Large intestine (tissue), 3 donors: ENCODE measurements at regions not wholly inside any gene's neighbourhood (a gene's known extent, or its start where the extent isn't known, plus 50 kb on each side); places are given as distances from the start of the nearest gene placed in this dataset.

Experiments used
- DNase-seq, 2 donors: peaks; one replicate each; pipeline versions ENCODE4 v3.0.0 to v3.0.0-alpha.2; 2013
- H3K27ac ChIP-seq: one replicate; pipeline ENCODE4 v1.5.1; 2013; ENCODE audit warnings: low read length
- H3K27me3 ChIP-seq: 2 replicates; pipeline ENCODE4 v1.6.1; 2013; ENCODE audit warnings: low read length; ENCODE audit not compliant: control insufficient read depth, insufficient read depth
- H3K36me3 ChIP-seq: 2 replicates; pipeline ENCODE4 v1.6.1; 2013; ENCODE audit warnings: low read length; ENCODE audit not compliant: control insufficient read depth, insufficient read depth
- H3K4me1 ChIP-seq: one replicate; pipeline ENCODE4 v1.6.1; 2013; ENCODE audit warnings: low read length; ENCODE audit not compliant: control insufficient read depth, insufficient read depth
- H3K4me3 ChIP-seq: one replicate; pipeline ENCODE4 v1.5.1; 2013; ENCODE audit warnings: low read length
- H3K9me3 ChIP-seq: one replicate; pipeline ENCODE4 v1.6.1; 2013; ENCODE audit warnings: mild to moderate bottlenecking, low read depth, low read length, moderate library complexity; ENCODE audit not compliant: control insufficient read depth
- WGBS: methylation state at CpG from one replicate; pipeline ENCODE4 v1.1.5; 2013; ENCODE audit warnings: low lambda C conversion rate; ENCODE audit not compliant: insufficient coverage; 5-methylcytosine and 5-hydroxymethylcytosine counted together

DNA sequence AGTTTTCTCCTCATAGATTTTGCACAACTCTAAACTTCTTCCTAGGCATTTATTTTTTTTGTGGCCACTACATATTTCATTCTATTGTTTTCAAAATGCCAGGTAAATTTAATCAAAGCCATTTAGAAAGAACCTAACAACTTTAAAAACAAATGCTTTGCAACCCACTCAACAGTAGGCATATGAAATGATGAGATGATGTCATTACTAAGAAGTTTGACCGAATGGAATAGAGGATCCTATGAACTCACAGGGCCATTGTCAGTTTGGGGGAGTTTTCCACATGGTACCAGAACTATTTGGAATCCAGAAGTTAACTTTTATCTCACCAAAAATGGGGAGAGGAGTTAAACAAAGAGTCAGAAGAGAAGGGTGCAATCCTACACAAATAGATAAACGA is 100.7 kb upstream of the INHBA start:
- no peaks in the 10 kb centered on the region for H3K36me3 ChIP-seq
- peaks cover 3% of the 10 kb centered on the region for H3K9me3 ChIP-seq
- no peaks in the 10 kb centered on the region for H3K4me1 ChIP-seq
- H3K27me3 ChIP-seq = no peaks in the 10 kb centered on the region
- H3K4me3 ChIP-seq = no peak overlapping the region
- WGBS = no CpG with 5 or more reads among the region's 2 CpGs
- no peak for DNase-seq
- H3K27ac ChIP-seq = no peak overlapping the region

GRCh38 chr7:41796331-41796730 is 93.4 kb upstream of the INHBA start:
- H3K27ac ChIP-seq = no peak overlapping the region
- no peak overlapping the region for H3K4me3 ChIP-seq
- no peaks in the 10 kb centered on the region for H3K27me3 ChIP-seq
- no peaks in the 10 kb centered on the region for H3K9me3 ChIP-seq
- H3K36me3 ChIP-seq = no peaks in the 10 kb centered on the region
- no peaks in the 10 kb centered on the region for H3K4me1 ChIP-seq
- no peak for DNase-seq

DNA sequence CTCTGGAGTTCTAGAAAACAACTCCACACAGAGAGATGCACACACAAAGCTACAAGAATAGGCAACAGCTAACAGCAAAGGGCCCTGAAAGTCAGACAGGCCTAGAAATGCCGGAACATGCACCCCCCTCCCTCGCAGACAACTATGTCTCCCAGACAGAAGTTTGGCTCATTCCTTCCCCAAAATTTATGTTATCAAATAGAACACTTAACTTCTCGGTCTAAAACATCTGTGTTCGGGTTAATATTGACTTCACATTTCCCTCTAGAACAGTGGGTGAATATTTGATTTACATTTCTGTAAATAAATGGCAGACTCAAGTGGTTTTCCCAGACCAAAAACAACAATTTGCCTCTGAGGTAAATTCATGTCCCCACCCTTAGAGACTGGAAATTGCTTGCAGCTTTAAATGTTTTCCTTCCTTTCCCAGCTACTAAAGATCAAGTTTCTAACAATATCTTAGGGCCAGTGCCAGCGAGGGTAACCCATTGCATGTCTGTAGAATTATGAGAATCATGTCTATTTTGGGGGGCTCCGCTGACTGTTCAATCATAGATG is 92.5 kb upstream of the INHBA start:
- DNase-seq = no peak
- no peak overlapping the region for H3K27ac ChIP-seq
- no peaks in the 10 kb centered on the region for H3K9me3 ChIP-seq
- no peak overlapping the region for H3K4me3 ChIP-seq
- no CpG with 5 or more reads among the region's 6 CpGs for WGBS
- H3K36me3 ChIP-seq = no peaks in the 10 kb centered on the region
- no peaks in the 10 kb centered on the region for H3K4me1 ChIP-seq
- H3K27me3 ChIP-seq = no peaks in the 10 kb centered on the region

DNA sequence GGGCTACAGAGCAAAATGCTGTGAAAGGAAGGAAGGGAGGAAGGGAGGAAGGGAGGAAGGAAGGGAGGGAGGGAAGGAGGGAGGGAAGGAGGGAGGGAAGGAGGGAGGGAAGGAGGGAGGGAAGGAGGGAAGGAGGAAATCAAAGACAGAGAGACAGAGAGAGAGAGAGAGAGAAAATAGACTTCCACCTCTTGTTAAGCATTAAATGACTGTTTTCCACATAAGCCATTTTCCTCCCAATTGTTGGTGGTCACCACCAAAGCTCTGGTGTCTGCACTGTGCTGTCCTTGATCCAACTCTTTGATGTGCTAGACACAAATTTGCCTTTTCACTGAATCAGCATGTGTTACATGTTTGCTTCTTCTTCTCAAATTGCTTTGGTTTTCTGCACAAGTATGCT is 90.7 kb upstream of the INHBA start:
- no peaks in the 10 kb centered on the region for H3K4me1 ChIP-seq
- DNase-seq = no peak
- no peaks in the 10 kb centered on the region for H3K9me3 ChIP-seq
- no peaks in the 10 kb centered on the region for H3K36me3 ChIP-seq
- H3K27ac ChIP-seq = no peak overlapping the region
- H3K27me3 ChIP-seq = no peaks in the 10 kb centered on the region
- H3K4me3 ChIP-seq = no peak overlapping the region

DNA sequence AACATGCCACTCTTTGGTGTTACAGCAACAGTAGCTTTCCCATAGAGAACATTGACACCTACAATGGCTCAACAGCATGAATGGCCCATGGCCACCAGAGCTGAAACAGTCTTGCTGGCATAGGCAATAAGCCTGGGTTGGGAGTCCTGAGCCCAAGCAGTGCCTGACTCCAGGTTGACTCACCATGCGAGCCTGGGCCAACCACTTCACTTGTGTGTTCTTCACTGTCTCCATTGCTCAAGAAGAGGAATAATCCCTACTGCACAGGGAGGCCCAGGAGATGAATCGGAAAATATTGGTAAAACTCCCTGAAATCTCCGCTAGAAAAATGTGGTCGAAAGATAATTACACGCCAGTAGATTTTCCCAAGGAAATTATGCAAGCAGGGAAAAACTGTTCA is 89.2 kb upstream of the INHBA start:
- H3K27ac ChIP-seq = no peak overlapping the region
- 100% methylated on average over 3 of the region's 5 CpGs for WGBS
- no peak for DNase-seq
- no peaks in the 10 kb centered on the region for H3K4me1 ChIP-seq
- H3K9me3 ChIP-seq = no peaks in the 10 kb centered on the region
- no peaks in the 10 kb centered on the region for H3K27me3 ChIP-seq
- no peaks in the 10 kb centered on the region for H3K36me3 ChIP-seq
- no peak overlapping the region for H3K4me3 ChIP-seq

DNA sequence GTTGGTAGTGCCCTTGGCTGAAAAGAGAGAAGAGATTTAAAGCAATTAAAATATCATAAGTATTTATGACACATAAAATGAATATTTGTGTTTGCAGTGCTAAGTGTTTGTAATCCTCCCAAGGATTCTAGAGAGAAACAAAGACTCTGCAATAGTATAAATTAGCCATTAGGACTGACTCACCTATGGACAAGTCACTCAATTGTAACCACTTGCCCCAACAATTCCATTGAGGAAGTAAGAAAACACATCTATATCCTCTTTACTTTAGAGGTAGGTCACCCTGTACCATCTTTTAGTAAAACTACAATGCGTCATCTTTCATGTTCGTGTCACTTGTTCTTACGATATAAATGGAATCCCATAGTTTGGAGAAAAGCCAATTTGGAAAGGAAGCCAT is 85.7 kb upstream of the INHBA start:
- WGBS = no CpG with 5 or more reads among the region's 3 CpGs
- no peaks in the 10 kb centered on the region for H3K36me3 ChIP-seq

DNA sequence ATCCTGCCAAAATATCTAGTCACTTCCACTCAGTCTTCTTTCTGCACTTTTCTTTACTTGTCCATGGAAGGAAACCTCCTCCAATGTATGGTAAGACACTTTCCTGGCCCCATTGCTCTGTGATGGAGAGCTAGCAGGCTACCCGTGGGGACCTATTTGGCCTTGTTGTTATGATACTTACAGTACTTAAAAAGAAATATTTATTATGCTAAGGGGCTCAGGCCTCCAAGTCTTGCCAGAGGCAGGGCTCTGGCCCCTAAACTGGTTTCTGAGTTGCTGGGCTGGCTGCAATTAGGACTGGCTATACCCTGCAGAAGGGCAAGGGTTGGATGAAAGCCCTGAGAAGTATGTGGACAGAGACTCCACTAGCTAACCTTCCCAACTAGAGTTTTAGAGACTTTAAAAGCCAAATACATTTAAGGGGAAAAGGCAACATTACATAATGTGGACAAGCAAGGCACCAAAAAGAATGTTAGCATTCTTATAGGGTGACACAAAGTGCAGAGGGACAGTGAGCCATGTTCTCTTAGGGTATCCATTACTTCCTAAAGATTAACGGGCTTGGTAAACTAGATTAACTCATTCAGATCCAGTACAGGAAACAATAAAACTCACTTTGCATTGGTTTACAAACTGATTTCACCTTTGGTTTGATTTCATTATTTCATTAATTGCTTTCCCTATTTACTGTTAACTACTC is 84.9 kb upstream of the INHBA start:
- Histone ChIP-seq H3K9me3 (no peaks in the 10 kb centered on the region), H3K27me3 (no peaks in the 10 kb centered on the region), H3K36me3 (no peaks in the 10 kb centered on the region), H3K4me1 (no peaks in the 10 kb centered on the region), H3K4me3 (no peak overlapping the region), H3K27ac (no peak overlapping the region)
- no peak for DNase-seq
- WGBS = 33% methylated on average over 1 of the region's 2 CpGs

More for the DNA sequence above, 85.7 kb upstream of the INHBA start:
- Histone ChIP-seq H3K27me3 (no peaks in the 10 kb centered on the region), H3K9me3 (no peaks in the 10 kb centered on the region), H3K4me3 (no peak overlapping the region), H3K4me1 (no peaks in the 10 kb centered on the region), H3K27ac (no peak overlapping the region)
- DNase-seq = no peak

GRCh38 chr7:41786944-41787343 is 84.1 kb upstream of the INHBA start:
- H3K27ac ChIP-seq = no peak overlapping the region
- WGBS = 70% methylated on average over 2 of the region's 5 CpGs
- no peak overlapping the region for H3K4me3 ChIP-seq
- no peaks in the 10 kb centered on the region for H3K36me3 ChIP-seq
- H3K4me1 ChIP-seq = no peaks in the 10 kb centered on the region
- no peaks in the 10 kb centered on the region for H3K9me3 ChIP-seq
- no peak for DNase-seq
- no peaks in the 10 kb centered on the region for H3K27me3 ChIP-seq

- no peak for DNase-seq
- WGBS = 92% methylated on average over 2 of the region's 2 CpGs
- Histone ChIP-seq H3K36me3 (no peaks in the 10 kb centered on the region), H3K9me3 (no peaks in the 10 kb centered on the region), H3K4me3 (no peak overlapping the region), H3K4me1 (no peaks in the 10 kb centered on the region), H3K27ac (no peak overlapping the region), H3K27me3 (no peaks in the 10 kb centered on the region)
Observed at GRCh38 chr7:41786404-41786803, 83.5 kb upstream of the INHBA start.

- Histone ChIP-seq H3K4me3 (no peak overlapping the region), H3K27ac (no peak overlapping the region), H3K9me3 (no peaks in the 10 kb centered on the region), H3K36me3 (no peaks in the 10 kb centered on the region), H3K4me1 (no peaks in the 10 kb centered on the region), H3K27me3 (no peaks in the 10 kb centered on the region)
- WGBS = 89% methylated on average over 3 of the region's 5 CpGs
- no peak for DNase-seq
Observed at GRCh38 chr7:41785840-41786239, 83.0 kb upstream of the INHBA start.

- Histone ChIP-seq H3K4me1 (no peaks in the 10 kb centered on the region), H3K36me3 (no peaks in the 10 kb centered on the region), H3K9me3 (no peaks in the 10 kb centered on the region), H3K4me3 (no peak overlapping the region), H3K27me3 (no peaks in the 10 kb centered on the region), H3K27ac (no peak overlapping the region)
- DNase-seq = no peak
Observed at GRCh38 chr7:41785265-41785664, 82.4 kb upstream of the INHBA start.
